ENCODE measurements at regions not wholly inside any gene's neighbourhood (a gene's known extent, or its start where the extent isn't known, plus 50 kb on each side); places are given as distances from the start of the nearest gene placed in this dataset.

DNA sequence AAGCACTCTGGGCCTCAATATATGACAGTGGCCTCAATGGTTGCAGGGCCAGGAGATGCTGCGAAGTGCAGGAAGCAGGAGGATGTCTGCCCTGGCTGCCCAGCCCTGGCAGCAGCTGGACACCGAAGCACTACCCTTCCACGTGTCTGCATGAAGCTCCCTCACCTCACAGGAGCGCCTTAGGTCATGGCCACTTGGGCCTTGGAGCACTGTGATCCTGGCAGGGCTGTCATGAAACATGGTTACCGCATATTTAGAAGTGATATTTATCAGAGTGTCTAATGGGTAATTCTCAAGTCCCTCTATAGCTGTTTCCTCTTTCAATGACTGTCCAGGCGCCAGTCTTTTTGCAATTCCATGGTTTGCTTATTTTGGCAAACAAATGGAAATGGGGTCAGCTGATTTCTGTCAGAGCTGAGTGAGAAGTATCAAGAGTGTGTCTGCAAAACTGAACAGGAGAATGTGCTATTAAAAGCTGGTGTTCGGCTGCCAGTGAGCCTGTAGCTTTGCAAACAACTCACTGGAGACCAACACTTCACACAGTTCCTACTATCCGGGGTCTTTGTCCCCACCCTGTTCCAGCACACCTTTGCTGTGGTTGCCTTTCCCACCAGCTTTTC, 285.9 kb downstream of the KIF4B start:
- DNase-seq, result peak; percentile 91

DNA sequence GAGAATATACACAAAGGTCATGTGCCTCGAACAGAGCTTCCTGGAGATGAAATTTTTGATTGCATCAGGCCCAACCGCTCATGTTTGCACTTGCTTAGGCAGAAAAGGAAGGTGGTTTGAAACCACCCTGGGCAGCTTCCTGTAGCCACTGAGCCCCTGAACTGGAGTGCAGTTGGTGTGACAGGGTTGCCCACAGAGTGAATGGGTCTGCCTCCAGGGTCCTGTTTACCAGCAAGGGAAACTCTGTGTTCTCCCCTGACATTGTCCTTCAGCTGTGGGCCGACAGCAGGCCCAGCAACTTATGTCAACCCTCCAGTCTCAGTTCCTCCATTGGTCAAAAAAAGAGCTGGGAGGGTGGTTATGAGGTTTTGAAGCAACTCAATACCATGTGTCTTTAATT, 289.6 kb downstream of the KIF4B start:
- DNase-seq, result no peak

DNA sequence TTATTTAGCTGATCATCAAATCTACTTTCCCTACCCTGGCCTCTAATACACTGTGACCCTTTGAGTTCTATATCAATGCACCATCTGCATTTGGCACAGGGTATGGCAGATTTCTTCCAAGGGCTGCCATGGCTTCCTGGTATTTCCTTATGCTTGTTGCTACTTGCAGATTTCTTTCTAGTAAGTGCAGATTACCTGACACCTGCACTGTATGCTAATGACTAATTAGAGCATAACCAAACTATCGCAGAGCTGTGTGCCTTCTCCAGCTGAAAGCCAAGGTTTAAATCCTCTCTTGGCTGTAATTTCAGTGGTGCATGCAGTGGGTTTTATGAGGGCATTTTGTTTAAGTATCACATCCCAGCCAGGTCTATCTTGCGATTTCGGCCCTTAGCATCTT, 293.7 kb downstream of the KIF4B start:
- peak; percentile 18 for DNase-seq

DNA sequence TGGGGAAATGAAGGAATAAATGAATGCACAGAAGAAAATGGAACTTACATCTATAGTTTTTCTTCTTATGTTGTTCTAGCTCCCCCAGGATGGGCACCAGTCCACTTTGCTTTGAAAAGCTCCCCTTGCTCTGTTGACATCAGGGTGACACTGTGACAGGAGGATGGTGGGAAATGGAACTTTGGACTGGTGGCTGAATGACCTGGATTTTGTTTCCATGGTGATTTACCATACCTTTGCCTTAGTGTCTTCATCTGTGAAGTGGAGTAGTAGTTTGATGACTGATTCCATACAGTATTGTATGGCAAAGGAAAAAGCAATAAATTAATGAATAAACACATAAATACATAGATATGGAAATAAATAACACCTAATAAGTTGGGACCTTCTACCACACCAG, 294.7 kb downstream of the KIF4B start:
- no peak for DNase-seq

DNA sequence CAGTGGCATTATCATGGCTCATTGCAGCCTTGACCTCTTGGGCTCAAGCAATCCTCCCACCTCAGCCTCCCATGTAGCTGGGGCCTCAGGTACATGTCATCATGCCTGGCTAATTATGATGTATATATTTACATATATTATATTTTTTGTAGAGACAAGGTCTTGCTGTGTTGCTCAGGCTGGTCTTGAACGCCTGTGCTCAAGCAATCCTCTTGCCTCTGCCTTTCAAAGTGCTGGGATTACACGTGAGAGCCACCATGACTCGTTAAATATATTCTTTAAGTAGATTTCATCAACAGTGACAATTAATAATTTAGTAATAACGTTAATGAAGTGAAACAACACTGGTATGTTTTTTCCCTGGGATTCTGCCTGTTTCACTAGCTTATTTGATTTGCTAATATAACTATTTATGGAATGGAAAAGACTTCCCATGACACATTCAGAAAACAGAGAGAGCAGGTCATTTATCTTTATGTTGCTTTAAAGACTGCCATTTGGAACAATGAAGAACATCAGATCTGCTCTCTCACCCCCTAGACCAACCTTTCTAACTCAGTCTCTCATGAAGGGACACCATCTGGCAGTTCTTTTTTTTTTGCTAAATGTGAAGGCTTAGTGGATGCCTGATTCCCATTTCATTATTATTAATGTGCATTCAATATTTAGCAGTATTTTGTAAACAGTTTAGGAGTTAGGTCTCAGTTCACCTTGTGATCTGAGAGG, 295.6 kb downstream of the KIF4B start:
- no peak for DNase-seq

DNA sequence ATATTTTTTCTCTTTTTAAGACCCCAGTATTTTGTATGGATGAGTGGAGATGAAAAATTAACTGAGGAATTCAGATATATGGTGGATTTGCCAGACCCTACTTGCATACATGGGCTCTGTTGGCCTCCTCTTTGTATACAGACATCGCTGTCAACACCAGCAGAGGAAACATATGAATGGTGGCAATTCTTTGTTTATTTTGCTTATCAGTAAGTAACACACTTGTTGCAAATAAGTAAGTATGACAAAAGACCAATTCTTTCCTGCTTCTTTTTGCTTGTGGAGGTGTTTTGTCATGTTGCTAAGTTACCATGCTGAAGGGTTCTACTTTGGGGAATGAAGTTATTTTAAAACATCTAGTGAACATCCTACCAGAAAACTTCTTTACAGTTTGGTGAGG, 298.2 kb downstream of the KIF4B start:
- DNase-seq, result no peak

DNA sequence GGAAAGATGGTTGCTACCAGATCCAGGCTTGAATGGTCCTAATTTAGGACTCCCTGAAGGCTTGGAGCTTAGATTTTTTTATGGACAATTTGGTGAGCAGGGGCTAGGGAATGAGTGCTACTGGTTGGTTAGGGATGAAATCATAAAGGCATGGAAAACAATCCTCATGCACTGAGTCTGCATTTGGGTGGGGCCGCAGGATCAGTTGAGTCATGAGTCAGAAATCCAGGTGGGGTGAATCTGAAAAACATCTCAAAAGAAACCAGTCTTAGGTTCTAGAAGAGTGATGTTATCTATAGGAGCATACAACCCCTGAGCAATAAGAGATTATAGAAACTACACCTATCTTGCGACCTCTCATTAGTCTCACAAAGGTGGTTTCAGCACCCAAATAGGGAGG, 300.0 kb downstream of the KIF4B start:
- DNase-seq, result no peak

DNA sequence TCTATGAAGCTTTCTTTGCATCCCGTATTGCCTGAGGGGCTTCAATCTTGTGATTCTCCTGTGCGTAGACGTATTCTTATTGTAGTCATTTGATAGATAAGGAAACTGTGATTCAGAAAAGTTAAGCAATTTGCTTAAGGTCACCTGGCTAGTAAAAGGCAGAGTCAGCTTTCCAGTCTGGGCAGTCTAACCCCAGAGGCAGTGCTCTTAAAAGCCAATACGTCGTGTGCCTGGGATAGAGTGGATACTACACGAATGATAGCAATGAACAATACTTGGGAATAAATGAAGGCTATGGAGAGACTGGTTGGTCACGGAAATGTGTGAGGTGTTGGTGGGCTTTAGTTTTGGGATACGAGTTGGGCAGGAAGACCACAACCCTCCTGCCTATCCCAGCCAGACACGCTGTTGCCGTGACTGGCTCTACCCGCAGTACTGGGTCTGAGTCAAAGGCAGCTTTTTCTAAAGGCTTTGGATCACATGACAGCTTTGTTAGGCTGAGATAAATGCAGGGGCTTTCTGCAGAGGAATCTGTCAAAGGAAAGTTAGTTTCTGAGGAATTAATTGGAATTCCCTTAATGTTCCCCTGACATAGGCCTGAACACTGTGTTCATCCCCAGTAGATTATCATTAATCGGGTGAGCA, 302.6 kb downstream of the KIF4B start:
- DNase-seq, result no peak

DNA sequence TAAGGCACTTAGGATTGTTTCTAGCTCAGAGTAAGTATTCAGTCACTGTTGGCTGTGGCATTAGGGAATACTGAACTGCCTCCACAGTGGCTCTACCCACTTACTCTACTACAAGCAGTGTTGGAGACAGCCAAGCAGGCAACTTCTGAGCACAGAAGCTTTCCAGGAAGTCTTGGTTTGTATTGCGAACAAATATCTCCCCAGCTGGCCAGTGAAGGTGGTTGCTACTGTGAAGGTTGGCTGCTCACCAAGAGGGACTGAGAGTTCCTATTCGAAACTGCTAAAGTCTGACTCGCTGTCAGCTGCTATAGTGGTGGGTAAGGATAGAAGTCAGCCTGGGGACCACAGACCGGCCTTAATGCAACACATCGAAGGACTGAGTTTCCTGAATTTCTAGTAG, 319.1 kb downstream of the KIF4B start:
- no peak for DNase-seq

DNA sequence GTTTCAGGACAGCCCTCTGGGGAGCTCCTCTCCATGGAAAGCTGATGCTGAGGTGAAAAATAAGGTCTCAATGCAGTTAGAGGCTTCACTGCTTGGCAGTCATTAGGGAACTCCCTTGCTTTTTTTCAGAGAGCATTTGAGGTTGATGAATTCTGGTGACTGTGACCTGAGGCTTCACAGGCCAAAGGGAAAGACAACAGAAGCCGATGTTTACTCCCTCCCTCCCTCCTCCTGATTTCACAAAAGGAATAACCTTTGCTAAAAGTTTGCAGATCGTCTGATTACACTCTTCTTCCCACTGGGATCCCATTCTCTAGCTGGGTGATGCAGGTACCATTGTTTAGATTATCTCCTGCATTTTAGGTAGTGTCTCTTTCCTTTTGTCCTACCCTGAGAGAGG, 329.4 kb downstream of the KIF4B start:
- DNase-seq, result no peak

DNA sequence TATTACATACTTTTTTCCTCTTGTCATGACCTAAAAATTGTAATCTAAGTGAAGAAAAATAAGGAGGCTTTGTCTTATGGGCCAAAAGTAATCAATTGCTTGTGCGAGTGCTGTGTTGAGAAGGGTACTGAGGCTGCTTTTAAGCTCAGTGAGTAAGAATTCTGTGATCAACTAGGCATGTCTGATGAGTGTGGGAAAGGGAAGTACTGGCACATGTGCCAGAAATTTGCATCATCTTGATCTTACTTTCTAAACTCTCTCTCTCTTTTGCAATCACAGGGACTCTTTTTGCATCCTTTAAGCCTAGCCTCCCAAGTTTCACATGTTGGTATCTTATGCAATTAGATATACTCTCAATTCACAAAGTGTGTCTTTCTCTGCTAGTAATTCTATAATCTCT, 329.9 kb downstream of the KIF4B start:
- DNase-seq, result no peak

DNA sequence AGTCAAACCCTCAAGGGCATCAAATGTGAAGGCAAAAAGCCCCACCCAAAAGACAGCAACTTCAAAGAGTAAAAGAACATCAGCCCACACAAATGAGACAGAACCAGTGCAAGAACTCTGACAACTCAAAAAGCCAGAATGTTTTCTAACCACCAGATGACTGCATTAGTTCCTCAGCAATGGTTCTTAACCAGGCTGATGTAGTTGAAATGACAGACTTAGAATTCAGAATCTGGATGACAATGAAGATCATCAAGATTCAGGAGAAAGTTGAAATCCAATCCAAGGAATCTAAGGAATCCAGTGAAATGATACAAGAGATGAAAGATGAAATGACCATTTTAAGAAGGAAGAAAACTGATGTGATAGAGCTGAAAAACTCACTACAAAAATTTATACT, 339.7 kb downstream of the KIF4B start:
- DNase-seq, result no peak

DNA sequence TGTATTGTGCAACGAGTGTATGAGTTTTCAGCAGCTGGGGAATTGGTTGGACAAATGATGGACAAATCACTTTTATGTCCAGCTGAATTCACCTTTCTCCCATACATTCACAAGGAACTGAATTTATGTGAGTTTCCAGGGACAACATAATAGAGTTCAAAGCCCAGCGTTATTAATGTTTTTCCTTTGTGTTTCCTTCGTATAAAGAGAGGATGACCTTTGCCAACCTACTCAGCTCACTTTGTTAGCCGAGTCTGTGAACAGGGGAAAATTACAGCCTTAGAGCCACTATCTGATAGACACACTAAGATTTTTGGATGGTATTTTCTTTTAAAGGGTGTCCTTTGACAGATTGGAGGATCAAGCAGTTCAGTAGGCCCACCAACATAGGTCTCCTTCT, 352.5 kb downstream of the KIF4B start:
- no peak for DNase-seq

DNA sequence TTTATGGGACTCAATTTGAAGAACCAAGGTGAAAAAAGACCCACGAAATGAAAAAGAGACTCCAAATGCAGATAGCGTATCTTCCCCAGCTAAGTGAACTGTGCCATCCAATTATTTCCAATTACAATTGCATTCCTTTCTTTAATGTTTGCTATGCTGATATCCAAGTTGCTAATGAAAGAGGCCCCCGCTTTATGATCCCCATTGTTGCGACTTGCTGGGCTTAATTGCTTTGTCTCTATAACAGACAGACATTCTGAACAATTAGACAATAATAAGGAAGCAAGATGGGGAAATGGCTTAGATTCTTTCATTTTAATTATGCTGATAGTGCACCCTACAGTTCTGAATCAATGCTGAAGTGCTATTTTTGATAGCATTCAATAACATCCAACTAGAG, 354.3 kb downstream of the KIF4B start:
- DNase-seq, result no peak

DNA sequence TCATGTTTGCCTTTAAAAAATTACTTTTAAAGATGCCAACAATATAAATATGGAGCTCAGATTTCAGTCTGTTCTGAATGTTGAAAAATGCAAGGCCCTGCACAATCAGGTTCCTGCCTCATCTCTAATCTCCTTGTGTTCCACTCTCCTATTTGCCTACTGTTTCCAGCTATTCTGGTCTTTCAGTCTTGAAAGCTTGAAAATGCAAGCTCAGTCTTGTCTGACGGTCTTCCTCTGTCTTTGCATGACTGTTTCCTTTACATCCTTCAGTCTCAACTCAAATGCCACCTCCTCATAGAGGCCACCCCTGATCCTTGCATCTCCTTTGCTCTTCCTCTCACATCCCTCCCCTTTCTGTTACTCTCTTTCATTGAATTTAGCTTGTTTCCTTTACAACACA, 354.9 kb downstream of the KIF4B start:
- DNase-seq, result no peak

DNA sequence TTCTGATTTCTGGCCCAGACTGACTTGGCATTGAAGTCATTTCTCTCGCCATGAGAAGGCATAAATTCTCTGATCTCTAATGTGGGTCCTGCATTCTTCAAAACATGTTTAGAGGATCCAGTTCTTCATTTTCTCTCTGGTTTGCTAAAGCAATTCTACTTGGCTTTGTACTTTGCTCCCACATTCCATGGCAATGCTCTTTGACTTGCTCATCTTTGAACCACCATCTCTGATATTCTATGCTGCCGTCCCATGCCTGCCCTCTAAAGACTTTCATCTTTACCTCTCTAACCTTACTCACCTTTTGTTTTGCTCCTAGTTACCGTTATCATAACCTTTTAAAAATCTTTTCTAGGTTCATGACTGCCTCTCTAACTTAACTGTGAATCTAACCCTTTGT, 366.9 kb downstream of the KIF4B start:
- no peak for DNase-seq

DNA sequence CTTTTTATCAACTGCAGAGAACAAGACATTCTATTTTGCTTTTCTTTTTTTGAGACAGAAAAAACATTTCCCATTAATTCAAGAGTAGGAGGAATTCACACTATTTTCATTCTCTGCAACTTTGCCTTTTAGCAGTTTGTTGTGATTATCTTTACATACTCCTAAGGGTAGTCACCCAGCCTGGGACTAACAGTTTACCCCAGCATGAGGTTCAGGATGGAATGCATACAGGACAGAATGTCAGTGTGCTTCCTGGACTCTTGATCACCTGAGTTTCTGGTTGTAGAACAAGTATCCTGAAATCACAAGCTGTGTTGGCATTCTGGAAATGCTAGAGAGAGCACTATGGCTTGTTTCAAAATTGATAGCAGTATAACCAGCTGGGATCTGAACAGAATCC, 368.1 kb downstream of the KIF4B start:
- no peak for DNase-seq

DNA sequence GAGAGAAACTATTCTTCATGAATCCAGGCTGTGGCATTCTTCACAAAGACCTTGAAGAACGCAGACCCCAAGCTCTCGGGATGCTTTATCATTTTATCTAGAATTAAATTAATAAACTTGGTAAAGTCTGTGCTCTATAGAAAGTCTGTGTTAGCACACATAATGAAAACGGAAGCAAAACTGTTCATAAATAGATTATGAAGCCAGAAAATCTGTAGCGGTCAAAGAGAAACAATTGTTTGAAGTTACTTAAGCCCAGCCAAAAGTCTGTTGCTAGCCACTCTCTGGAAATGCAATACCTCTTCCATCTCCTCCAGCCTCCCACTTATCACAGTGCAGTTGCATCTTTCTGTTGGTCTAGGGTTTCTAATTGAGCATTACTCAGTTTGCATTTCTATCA, 375.9 kb downstream of the KIF4B start:
- DNase-seq, result no peak

DNA sequence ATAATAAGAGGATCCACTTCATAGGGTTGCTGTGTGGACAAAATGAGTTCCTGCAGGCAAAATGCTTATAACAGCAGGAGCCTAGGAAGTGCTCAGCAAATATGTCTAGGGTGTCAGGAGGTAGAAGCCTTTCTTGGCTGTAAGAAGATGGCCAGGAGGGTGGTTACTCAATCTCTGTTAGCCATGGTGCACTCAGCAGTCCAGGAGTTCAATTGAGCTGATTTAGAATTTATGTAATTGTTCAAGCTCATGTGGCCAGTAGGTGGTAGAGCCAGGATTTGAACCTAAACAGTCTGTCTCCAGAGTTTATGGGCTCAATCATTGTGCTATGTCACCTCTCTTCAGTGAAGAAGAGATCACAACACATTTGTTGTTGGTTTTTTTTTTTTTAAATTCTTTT, 381.2 kb downstream of the KIF4B start:
- DNase-seq, result no peak

DNA sequence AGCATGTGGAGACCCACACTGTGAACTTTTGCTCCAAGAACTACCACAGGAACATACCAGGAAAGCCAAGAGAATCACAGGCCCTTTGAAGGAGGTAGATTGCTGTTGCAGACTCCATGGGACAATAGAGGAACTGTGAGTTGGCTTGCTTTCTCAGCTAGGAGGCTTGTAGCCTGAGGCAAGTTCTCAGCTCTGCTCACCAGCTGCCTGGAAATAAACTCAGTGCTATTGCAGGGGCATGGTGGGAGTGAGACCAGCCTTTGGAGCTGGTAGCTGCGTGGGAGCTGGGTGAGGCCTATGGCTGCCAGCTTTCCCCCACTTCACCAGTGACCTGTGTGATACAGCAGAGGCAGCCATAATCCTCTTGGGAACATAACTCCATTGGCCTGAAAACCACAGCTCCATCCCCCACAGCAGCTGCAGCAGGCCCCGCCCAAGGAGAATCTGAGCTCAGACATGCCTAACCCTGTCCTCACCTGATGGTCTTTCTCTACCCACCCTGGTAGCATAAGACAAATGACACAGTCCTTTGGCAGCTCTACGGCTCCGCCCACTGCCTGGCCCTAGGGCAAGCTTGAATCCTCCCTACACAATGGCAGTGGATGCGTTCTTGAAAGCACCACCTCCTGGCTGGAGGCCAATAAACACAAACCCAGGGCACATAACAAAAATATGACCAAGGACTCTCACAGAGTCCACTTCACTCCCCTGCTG, 389.5 kb downstream of the KIF4B start:
- DNase-seq, result peak; percentile 32

DNA sequence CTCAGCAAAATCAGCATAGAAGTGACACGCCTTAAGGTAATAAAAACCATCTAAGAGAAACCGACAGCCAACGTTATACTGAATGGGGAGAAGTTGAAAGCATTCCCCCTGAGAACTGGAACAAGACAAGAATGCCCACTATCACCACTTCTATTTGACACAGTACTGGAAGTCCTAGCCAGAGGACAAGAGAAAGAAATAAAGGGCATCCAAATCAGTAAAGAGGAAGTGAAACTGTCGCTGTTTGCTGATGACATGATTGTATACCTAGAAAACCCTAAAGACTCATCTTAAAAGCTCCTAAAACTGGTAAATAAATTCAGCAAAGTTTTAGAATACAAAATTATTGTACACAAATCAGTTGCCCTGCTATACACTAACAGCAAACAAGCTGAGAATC, 393.3 kb downstream of the KIF4B start:
- no peak for DNase-seq

DNA sequence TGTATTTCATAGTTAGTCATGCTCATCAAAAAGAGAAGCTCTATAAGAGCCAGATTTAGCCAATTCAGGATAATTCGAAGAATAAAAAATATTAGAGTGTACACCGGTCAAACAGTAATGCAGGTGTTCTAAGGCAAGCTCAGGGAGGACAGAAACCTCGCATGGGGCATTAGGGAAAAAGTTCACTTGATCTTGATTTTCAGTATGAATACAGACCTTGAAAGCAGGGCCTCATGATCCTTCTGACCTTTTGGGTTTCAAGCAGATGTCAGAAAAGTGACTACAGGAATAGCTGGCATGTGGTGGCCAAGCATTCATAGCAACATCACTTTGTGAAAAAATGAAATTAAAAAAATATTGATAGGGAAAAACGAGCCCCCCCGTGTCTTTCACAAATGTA, 394.9 kb downstream of the KIF4B start:
- no peak for DNase-seq

DNA sequence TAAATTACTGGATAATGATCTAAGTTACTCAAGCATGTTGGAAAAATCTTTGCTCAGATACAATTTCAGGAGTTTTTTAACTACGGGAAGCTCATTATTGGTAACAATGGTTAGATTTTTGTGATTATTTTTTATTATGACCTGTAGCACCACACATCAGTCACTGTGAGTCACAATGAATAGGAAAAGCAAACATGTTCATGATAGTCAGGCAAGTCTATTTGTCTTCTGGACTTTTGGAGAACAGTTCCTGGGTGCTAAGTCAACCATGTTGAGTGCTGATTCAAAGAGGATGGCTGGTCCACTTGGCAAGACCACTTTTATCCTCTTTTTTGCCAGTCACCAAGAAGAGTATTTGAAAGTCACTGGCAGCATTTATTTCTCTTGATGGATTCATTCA, 403.2 kb downstream of the KIF4B start:
- peak; percentile 24 for DNase-seq

DNA sequence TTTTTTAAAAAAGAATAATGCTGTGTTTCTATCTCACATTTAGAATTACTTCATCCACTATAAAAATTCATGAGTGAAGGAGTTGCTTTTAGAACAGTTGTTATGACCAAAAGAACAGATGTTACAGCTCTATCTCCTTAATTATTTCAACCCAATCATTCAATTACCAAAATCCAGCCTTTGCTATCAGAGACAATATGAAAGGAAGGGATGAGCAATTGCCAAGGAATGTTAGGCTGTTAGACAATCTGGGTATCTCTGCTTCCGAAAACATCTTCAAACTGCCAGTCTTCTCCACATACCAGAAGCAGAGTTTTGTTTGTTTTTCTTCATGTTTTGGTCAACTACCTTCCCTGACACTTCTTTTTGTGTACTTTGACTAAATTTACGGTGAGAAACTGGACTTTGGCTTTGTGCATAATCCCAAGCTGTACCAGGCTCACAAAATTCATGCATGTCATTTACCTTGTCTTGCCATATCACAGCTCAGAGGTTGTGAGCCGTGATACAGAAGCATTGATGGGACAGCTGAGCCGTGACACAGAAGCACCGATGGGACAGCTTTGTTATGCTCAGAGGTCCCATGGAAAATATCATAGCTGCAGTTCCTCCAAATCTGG, 405.5 kb downstream of the KIF4B start:
- no peak for DNase-seq
